ENCODE measurements at regions not wholly inside any gene's neighbourhood (a gene's known extent, or its start where the extent isn't known, plus 50 kb on each side); places are given as distances from the start of the nearest gene placed in this dataset.

GRCh38 chr2:8019934-8020333 is 661.9 kb upstream of the ID2 start:
- in situ Hi-C loops (cut with MboI; ENCODE audit: low pct_ligation_motif_present in 1 of 4, low pct_unique_long_range_greater_than_20kb in 1 of 4, low sequenced_read_pairs in 3 of 4) (no loop called here), intact Hi-C loops (cut with DNase I; ENCODE audit: low total_unique reads) (no loop called here)
- no peak for TF ChIP-seq CTCF (IDR thresholded peaks at IDR 0.05)
- no peak for TF ChIP-seq POLR2AphosphoS5 (IDR thresholded peaks at IDR 0.05)
- no peak for TF ChIP-seq EP300 (IDR thresholded peaks at IDR 0.05; ENCODE audit: low read depth)
- no peak for TF ChIP-seq POLR2A (IDR thresholded peaks at IDR 0.05)

GRCh38 chr2:8021921-8022320 is 659.9 kb upstream of the ID2 start:
- 80 to 93% methylated on average over 2 of the region's 2 CpGs for WGBS, 2 donors (ENCODE audit: low coverage in 1 of 2)
- H3K9me3 ChIP-seq: no peaks in the 10 kb centered on the region
- no peak overlapping the region for H3K4me3 ChIP-seq
- TF ChIP-seq CTCF (IDR thresholded peaks at IDR 0.05) (no peak), POLR2A (IDR thresholded peaks at IDR 0.05) (no peak), POLR2AphosphoS5 (IDR thresholded peaks at IDR 0.05) (no peak), EP300 (IDR thresholded peaks at IDR 0.05; ENCODE audit: low read depth) (no peak)
- no peaks in the 10 kb centered on the region for H3K36me3 ChIP-seq
- no peaks in the 10 kb centered on the region for H3K27me3 ChIP-seq
- intact Hi-C loops (cut with DNase I; ENCODE audit: low total_unique reads) (no loop called here), in situ Hi-C loops (cut with MboI; ENCODE audit: low pct_ligation_motif_present in 1 of 4, low pct_unique_long_range_greater_than_20kb in 1 of 4, low sequenced_read_pairs in 3 of 4) (no loop called here)
- no peak for DNase-seq
- H3K4me1 ChIP-seq: no peaks in the 10 kb centered on the region
- H3K27ac ChIP-seq: no peak overlapping the region

More at GRCh38 chr2:8019934-8020333, 661.9 kb upstream of the ID2 start:
- Histone ChIP-seq H3K27me3 (no peaks in the 10 kb centered on the region), H3K27ac (no peak overlapping the region), H3K4me1 (no peaks in the 10 kb centered on the region), H3K9me3 (no peaks in the 10 kb centered on the region), H3K36me3 (no peaks in the 10 kb centered on the region), H3K4me3 (no peak overlapping the region)
- 94% methylated on average over 8 of the region's 8 CpGs; no CpG with 5 or more reads in 1 of the 2 donors for WGBS, 2 donors (ENCODE audit: low coverage in 1 of 2)
- no peak for DNase-seq

DNA sequence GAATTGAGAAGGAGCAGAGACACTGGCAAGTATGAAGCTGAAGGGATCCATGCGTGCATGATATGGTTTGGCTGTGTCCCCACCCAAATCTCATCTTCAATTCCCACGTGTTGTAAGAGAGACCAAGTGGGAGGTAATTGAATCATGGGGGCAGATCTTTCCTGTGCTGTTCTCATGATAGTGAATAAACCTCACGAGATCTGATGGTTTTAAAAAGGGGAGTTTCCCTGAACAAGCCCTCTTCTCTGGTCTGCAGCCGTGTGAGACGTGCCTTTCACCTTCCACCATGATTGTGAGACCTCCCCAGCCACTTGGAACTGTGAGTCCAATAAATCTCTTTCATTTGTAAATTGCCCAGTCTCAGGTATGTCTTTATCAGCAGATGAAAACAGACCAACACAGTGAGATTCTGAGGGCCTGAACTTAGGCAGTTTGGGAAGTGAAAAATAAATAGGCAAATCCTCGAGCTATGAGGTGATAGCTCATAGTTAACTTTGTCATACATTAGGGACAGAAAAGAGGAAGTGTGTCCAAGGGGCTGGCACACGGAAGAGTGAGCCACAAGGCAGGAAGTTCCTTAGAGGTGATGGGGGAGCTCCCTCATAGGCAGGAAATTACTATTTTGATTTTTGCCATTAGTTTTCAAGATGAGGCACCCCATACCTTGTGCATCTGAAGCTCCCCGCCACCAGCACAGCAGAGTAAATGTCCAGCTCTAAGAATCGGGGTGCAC is 658.8 kb upstream of the ID2 start:
- WGBS, 2 donors (ENCODE audit: low coverage in 1 of 2): 62 to 71% methylated on average over 5 to 9 of the region's 9 CpGs
- H3K4me3 ChIP-seq: no peak overlapping the region
- no peaks in the 10 kb centered on the region for H3K27me3 ChIP-seq
- H3K36me3 ChIP-seq: no peaks in the 10 kb centered on the region
- no peak overlapping the region for H3K27ac ChIP-seq
- in situ Hi-C loops (cut with MboI; ENCODE audit: low pct_ligation_motif_present in 1 of 4, low pct_unique_long_range_greater_than_20kb in 1 of 4, low sequenced_read_pairs in 3 of 4) (no loop called here), intact Hi-C loops (cut with DNase I; ENCODE audit: low total_unique reads) (no loop called here)
- H3K4me1 ChIP-seq: no peaks in the 10 kb centered on the region
- H3K9me3 ChIP-seq: no peaks in the 10 kb centered on the region
- DNase-seq: no peak
- TF ChIP-seq EP300 (IDR thresholded peaks at IDR 0.05; ENCODE audit: low read depth): no peak
- TF ChIP-seq CTCF (IDR thresholded peaks at IDR 0.05): no peak
- TF ChIP-seq POLR2AphosphoS5 (IDR thresholded peaks at IDR 0.05): no peak

DNA sequence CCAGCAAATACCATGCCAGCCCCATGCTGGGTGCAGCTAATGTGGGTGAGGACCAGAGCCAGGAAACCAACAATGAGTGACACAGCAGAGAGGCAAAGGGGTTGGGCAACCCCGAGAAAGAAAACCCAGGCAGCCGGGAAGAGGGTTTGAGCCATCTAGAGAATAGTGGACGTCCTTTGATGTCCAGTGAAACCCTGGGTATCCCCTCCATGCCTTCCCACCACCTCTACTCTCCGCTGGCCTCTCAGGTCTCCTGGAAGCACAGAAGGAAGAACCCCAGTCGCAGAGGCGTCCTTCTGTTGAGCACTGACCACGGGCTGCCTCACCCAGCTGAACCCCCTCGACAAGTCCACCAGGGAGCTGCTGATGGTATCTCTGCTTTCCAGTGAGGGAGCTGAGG is 657.4 kb upstream of the ID2 start:
- Histone ChIP-seq H3K9me3 (no peaks in the 10 kb centered on the region), H3K4me1 (no peaks in the 10 kb centered on the region), H3K36me3 (no peaks in the 10 kb centered on the region), H3K27ac (no peak overlapping the region), H3K4me3 (no peak overlapping the region), H3K27me3 (no peaks in the 10 kb centered on the region)
- in situ Hi-C loops (cut with MboI; ENCODE audit: low pct_ligation_motif_present in 1 of 4, low pct_unique_long_range_greater_than_20kb in 1 of 4, low sequenced_read_pairs in 3 of 4) (no loop called here), intact Hi-C loops (cut with DNase I; ENCODE audit: low total_unique reads) (no loop called here)
- TF ChIP-seq EP300 (IDR thresholded peaks at IDR 0.05; ENCODE audit: low read depth): no peak
- no peak for TF ChIP-seq CTCF (IDR thresholded peaks at IDR 0.05)
- TF ChIP-seq POLR2A (IDR thresholded peaks at IDR 0.05): no peak
- TF ChIP-seq POLR2AphosphoS5 (IDR thresholded peaks at IDR 0.05): no peak
- 91% methylated on average over 8 of the region's 8 CpGs; no CpG with 5 or more reads in 1 of the 2 donors for WGBS, 2 donors (ENCODE audit: low coverage in 1 of 2)
- DNase-seq: no peak
